Mesodermal cell (in vitro differentiated cells): ENCODE measurements at regions not wholly inside any gene's neighbourhood (a gene's known extent, or its start where the extent isn't known, plus 50 kb on each side); places are given as distances from the start of the nearest gene placed in this dataset.

Source experiments
- H3K27ac ChIP-seq: 2 replicates; pipeline ENCODE4 v1.7.0; 2013; ENCODE audit warnings: mild to moderate bottlenecking, low read depth, low read length, moderate library complexity; ENCODE audit not compliant: severe bottlenecking
- H3K36me3 ChIP-seq: 2 replicates; pipeline ENCODE4 v1.7.1; 2013; ENCODE audit warnings: mild to moderate bottlenecking, low read length, moderate library complexity; ENCODE audit not compliant: control insufficient read depth, insufficient read depth
- H3K4me1 ChIP-seq: one replicate; pipeline ENCODE4 v1.7.1; 2013; ENCODE audit warnings: mild to moderate bottlenecking, low read length; ENCODE audit not compliant: insufficient read depth, control insufficient read depth, poor library complexity, severe bottlenecking
- H3K4me3 ChIP-seq: 2 replicates; pipeline ENCODE4 v1.7.0; 2013; ENCODE audit warnings: low read length, control low read depth, mild to moderate bottlenecking; ENCODE audit not compliant: insufficient read depth, poor library complexity, severe bottlenecking; ENCODE audit errors: extremely low read depth
- H3K9me3 ChIP-seq: 2 replicates; pipeline ENCODE4 v1.7.1; 2013; ENCODE audit warnings: mild to moderate bottlenecking, low read length, moderate library complexity; ENCODE audit not compliant: control insufficient read depth
- WGBS, 2 experiments: methylation state at CpG; one replicate each; pipeline ENCODE4 v1.1.5; 2013; ENCODE audit warnings: missing lambda C conversion rate in 2 of 2; ENCODE audit not compliant: insufficient coverage in 2 of 2; 5-methylcytosine and 5-hydroxymethylcytosine counted together

DNA sequence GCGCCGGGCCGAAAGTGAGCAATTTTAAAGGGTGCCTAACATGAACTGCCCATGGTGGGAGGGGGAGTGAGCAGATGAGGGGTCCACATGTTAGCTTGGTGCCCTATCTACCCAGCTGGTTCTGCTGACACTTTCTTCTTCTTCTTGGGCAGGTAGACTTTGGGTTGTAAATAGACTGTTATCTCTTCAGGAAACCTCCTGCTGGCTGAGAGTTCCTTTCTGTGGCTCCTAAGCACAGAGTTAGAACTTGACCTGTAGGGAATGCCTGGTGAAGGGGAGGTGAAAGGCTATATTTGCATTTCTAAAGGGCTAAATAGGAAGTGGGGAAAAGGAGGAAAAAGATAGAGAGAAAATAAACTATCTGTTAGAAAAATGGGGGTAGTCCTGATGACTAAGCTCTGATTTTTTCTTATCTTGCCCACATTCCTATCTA is 521.4 kb upstream of the TGFBR2 start:
- Histone ChIP-seq H3K4me3 (no peak overlapping the region), H3K36me3 (no peaks in the 10 kb centered on the region), H3K27ac (peak overlapping the region; percentile 77), H3K9me3 (no peaks in the 10 kb centered on the region), H3K4me1 (peaks cover 10% of the 10 kb centered on the region)
- WGBS, 2 experiments: 14% methylated on average over 3 of the region's 3 CpGs; no CpG with 5 or more reads in 1 of the 2 experiments

GRCh38 chr3:30085486-30085885 is 520.9 kb upstream of the TGFBR2 start:
- Histone ChIP-seq H3K4me1 (peaks cover 10% of the 10 kb centered on the region), H3K9me3 (no peaks in the 10 kb centered on the region), H3K27ac (peak overlapping the region; percentile 77), H3K36me3 (no peaks in the 10 kb centered on the region), H3K4me3 (no peak overlapping the region)
- WGBS, 2 experiments: 0% methylated on average over 1 of the region's 1 CpG; no CpG with 5 or more reads in 1 of the 2 experiments

DNA sequence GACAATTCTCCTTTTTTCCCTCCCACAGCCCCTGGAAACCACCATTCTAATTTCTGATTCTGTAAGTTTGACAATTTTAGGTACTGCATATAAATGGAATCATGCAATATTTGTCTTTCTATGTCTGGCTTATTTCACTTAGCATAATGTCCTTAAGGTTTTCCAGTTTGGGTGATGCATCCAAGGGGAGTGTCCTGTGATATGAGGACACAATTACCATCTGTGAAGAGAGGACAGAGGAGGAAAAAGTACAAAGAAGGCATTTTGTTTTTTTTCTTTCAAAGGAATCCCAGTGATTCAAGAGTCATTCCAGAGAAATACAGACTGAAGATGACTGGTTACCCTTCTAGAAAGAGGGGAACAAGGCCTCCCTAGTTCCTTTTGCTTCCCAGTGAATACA is 514.7 kb upstream of the TGFBR2 start:
- H3K9me3 ChIP-seq: peaks cover 10% of the 10 kb centered on the region

DNA sequence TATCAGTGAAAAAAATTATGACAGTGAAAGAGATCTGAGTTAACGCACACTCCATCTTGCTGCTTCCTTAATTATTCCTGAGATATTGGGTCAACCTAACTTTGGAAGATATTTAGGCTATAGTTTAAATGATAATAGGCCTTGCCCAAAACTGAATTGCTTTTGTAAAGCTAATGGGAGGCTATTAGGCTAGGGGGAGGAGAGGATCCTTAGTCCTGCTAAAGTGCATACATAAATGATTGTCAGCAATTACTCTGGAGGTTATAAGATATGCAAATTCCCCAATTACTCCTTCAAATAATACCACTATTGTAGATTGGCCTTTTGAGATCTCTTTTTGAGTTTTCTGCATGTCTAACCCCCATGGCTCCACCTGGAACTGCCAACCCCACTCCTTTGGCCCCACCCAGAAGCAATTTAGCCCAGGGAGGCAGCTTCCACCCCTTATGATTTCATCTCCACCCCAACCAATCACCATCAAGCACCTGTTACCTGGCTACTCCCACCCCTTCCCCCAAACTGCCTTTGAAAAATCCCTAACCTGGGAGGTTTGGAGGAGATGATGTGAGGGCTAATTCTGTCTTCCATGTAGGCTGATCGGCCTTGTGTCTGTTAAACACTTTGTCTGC is 509.3 kb upstream of the TGFBR2 start:
- Histone ChIP-seq H3K4me1 (peaks cover 5% of the 10 kb centered on the region), H3K27ac (no peak overlapping the region), H3K9me3 (peaks cover 10% of the 10 kb centered on the region), H3K4me3 (no peak overlapping the region), H3K36me3 (no peaks in the 10 kb centered on the region)
- WGBS, 2 experiments: 100% methylated on average over 1 to 2 of the region's 2 CpGs

More for the DNA sequence above, 514.7 kb upstream of the TGFBR2 start:
- Histone ChIP-seq H3K27ac (no peak overlapping the region), H3K4me3 (no peak overlapping the region), H3K4me1 (no peaks in the 10 kb centered on the region), H3K36me3 (no peaks in the 10 kb centered on the region)

DNA sequence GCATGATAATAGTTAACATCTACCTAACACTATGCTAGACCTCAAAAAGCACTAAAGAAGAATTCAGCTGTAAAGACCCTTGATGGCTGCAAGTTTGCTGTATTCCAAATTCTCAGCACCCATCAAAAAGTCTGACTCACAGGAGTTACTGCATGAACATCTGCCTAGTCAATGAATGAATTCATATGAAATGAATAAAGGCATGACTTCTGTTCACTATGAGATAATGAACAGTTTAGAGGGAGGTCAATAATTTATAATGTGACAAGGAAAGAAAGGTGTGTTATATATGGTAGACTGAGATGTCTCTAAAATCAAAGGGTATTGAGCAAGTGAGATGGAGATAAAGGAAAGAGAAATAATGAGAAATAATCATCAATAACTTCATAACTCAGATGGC is 508.2 kb upstream of the TGFBR2 start:
- H3K4me3 ChIP-seq: no peak overlapping the region
- H3K27ac ChIP-seq: peak overlapping the region; percentile 64
- peaks cover 4% of the 10 kb centered on the region for H3K9me3 ChIP-seq

DNA sequence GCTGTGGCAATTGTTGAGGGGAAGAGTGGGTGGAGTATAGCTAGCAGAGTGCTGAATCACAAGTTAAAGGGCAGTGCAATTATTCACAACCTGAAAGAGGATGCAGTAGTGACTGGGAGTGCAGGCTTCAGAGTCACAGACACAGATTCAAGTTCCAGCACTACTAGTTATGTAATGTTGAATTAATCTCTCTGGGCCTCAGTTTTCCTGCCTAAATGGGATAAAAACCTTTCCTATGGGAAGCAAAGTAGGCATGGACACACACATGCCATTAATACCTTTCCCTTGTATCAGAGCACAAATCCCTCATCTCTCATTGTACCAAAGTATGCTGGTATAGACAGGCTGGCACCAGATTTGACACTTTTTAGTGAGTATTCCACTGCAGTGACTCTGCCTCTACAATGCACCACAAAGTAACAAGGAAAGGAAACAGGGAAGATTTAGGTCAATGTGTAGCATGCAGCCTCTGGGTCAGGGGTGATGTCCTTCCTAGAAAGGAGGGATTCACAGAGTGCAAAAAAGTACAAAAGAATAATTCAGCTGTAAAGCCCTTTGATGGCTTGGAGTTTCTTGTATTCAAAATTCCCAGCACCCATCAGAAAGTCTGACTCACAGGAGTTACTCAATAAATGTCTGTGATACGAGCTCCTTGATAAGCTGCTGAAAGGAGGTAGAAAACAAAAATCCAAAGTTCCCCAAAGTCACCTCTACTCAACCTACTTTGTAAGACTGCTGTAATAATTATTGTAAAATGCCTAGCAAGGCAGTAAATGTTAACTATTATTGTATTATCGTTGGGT is 507.5 kb upstream of the TGFBR2 start:
- peak overlapping the region; percentile 64 for H3K27ac ChIP-seq
- H3K4me3 ChIP-seq: no peak overlapping the region

More for the DNA sequence above, 508.2 kb upstream of the TGFBR2 start:
- Histone ChIP-seq H3K4me1 (peaks cover 5% of the 10 kb centered on the region), H3K36me3 (no peaks in the 10 kb centered on the region)

GRCh38 chr3:30102356-30102755 is 504.0 kb upstream of the TGFBR2 start:
- peaks cover 5% of the 10 kb centered on the region for H3K4me1 ChIP-seq
- H3K9me3 ChIP-seq: peaks cover 9% of the 10 kb centered on the region
- H3K4me3 ChIP-seq: no peak overlapping the region
- H3K27ac ChIP-seq: no peak overlapping the region
- H3K36me3 ChIP-seq: no peaks in the 10 kb centered on the region

More for the DNA sequence above, 507.5 kb upstream of the TGFBR2 start:
- Histone ChIP-seq H3K9me3 (no peaks in the 10 kb centered on the region), H3K4me1 (peaks cover 5% of the 10 kb centered on the region), H3K36me3 (no peaks in the 10 kb centered on the region)
- 100% methylated on average over 1 of the region's 2 CpGs; no CpG with 5 or more reads in 1 of the 2 experiments for WGBS, 2 experiments

- 60% methylated on average over 1 of the region's 2 CpGs; no CpG with 5 or more reads in 1 of the 2 experiments for WGBS, 2 experiments
- Histone ChIP-seq H3K36me3 (no peaks in the 10 kb centered on the region), H3K27ac (no peak overlapping the region), H3K9me3 (peaks cover 9% of the 10 kb centered on the region), H3K4me3 (no peak overlapping the region), H3K4me1 (peaks cover 3% of the 10 kb centered on the region)
Observed at GRCh38 chr3:30103186-30103585, 503.2 kb upstream of the TGFBR2 start.

DNA sequence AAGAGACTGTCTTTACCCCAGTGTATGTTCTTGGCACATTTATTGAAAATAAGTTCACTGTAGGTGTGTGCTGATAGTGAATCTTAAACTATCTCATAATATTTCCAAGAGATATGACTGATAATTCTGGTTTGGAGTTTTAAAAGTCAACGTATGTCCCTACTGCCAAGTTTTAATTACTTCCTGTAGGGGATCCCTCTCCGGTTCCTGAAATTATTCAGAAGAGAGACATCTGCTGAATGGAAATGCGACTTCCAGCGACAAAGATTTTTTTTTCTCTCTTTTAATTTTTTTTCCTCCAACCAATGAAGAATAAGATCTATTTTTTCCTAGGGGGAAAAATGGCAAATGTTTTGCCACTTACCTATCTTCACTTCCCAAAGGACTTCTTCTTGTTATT is 498.9 kb upstream of the TGFBR2 start:
- no peak overlapping the region for H3K4me3 ChIP-seq
- no peaks in the 10 kb centered on the region for H3K36me3 ChIP-seq
- no peak overlapping the region for H3K27ac ChIP-seq
- H3K4me1 ChIP-seq: no peaks in the 10 kb centered on the region
- 100% methylated on average over 1 of the region's 4 CpGs; no CpG with 5 or more reads in 1 of the 2 experiments for WGBS, 2 experiments
- H3K9me3 ChIP-seq: peaks cover 9% of the 10 kb centered on the region

GRCh38 chr3:30112411-30112810 is 494.0 kb upstream of the TGFBR2 start:
- Histone ChIP-seq H3K36me3 (no peaks in the 10 kb centered on the region), H3K9me3 (no peaks in the 10 kb centered on the region), H3K27ac (no peak overlapping the region), H3K4me3 (no peak overlapping the region), H3K4me1 (no peaks in the 10 kb centered on the region)
- WGBS, 2 experiments: no CpG with 5 or more reads among the region's 1 CpG

- Histone ChIP-seq H3K36me3 (no peaks in the 10 kb centered on the region), H3K27ac (no peak overlapping the region), H3K4me1 (no peaks in the 10 kb centered on the region), H3K4me3 (no peak overlapping the region), H3K9me3 (no peaks in the 10 kb centered on the region)
- 20% methylated on average over 1 of the region's 1 CpG for WGBS, 2 experiments
Observed at GRCh38 chr3:30112902-30113484, 493.4 kb upstream of the TGFBR2 start.
